Suppressor macrophage treated with lipopolysaccharide for 4 hours (primary cell): ENCODE measurements at regions not wholly inside any gene's neighbourhood (a gene's known extent, or its start where the extent isn't known, plus 50 kb on each side); places are given as distances from the start of the nearest gene placed in this dataset.

ENCODE experiments used
- DNase-seq: peaks from one replicate; pipeline ENCODE4 v3.0.0-alpha.2; 2020

GRCh38 chr13:44101347-44102083, 221.8 kb downstream of the LACC1 start:
- DNase-seq, result no peak

GRCh38 chr13:44103429-44104196, 223.9 kb downstream of the LACC1 start:
- no peak for DNase-seq

GRCh38 chr13:44104197-44104490, 224.4 kb downstream of the LACC1 start:
- no peak for DNase-seq

DNA sequence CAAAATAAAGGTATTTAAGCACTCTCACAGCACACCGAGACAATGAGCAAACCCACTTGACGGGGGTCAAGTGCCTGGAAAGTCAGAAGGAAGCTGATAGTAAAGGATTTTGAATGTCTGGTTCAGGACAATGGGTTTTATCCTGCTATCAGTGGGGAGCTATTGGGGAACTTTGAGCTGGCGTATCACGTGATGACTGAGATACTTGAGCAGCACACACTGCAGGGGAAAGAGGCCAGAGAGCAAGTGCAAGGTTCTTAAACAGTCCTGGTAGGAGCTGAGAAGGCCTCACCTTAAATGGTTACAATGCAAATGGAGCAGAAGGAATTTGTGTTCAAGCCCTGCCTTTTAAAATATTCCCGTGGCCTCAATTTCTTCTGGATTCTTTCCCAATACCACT, 225.3 kb downstream of the LACC1 start:
- DNase-seq, result no peak

- DNase-seq, result no peak
Observed at GRCh38 chr13:44106266-44107152, 226.8 kb downstream of the LACC1 start.

DNA sequence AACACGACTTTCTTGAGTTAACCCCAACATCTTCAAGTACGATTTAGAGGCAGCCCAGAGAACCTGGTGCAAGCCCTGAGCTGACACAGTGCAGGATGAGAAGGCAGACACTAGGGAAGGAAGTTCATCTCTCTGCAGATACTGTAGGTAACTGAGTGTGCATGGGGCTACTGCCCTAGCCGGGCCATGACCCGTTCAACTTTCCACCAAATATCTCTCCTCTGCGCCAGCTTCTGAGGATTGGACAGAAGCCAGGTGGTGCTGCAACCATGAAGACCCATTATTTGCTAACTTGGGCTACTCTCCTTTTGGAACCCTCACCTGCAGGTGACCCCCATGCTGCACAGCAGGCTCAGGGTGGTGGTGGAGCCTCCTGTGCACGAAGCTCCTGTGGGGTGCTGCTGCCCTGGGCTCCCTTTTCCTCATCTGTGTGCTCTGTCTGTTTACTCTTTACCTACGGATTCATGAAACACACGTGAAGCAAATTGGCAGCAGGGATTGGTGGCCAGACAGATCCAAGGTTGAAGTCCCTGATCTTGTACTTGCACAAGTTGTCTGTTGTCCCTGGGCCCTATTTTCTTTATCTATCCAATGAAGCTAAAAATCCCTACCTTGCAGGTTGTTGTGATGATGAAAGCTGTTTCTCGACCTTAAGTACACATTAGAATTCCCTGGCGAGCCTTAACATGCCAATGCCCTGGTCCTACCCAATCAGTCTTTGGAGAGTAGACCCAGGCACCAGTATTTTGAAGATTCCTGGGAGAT, 227.8 kb downstream of the LACC1 start:
- DNase-seq, result no peak

DNA sequence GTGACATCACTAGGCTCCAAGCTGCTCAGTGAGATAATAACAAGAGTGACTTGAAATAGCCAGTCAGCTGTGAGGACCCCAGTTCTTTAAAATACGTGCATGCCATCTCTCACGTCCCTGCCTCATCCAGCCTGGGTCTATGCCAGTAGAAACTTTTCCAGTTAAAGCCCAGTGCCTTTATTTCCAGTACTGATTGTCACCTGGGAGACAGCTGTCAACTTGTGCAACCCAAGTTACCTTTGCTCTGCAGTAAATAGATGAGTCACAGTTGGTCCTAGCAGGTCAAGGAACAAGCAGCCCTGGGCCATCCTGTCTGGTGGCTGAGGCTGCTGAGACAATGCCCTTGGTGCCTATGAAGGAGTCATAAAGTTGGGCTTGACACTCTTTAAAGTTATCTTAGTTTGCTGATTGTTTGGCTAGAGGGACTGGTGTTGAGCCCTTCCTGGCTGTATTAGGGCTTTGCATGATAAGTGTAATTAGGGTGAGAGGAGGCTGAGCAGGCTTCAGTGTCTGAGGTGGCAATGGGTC, 228.7 kb downstream of the LACC1 start:
- DNase-seq, result no peak

- no peak for DNase-seq
Observed at GRCh38 chr13:44110091-44110621, 230.5 kb downstream of the LACC1 start.

DNA sequence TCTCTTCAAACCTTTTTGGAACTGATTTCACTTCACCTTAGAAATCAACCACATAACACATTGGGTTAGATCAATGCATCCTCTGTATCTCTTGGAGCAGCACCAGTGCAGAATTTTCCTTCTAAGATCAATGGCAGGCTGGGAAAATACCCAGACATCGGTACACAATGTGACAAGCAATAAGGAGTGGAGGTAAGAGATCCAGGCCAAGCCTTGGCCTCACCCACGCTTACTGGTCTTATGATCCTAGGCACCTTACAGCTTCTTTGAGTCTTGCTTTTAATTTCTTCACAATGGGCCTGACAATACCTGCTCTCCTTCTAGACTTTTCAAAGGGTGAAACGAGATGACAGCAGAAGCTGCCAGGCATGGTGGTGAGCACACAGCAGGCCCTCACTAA, 232.0 kb downstream of the LACC1 start:
- no peak for DNase-seq

- no peak for DNase-seq
Observed at GRCh38 chr13:44112700-44113329, 233.1 kb downstream of the LACC1 start.

GRCh38 chr13:44116562-44117332, 237.0 kb downstream of the LACC1 start:
- DNase-seq, result peak; percentile 43

DNA sequence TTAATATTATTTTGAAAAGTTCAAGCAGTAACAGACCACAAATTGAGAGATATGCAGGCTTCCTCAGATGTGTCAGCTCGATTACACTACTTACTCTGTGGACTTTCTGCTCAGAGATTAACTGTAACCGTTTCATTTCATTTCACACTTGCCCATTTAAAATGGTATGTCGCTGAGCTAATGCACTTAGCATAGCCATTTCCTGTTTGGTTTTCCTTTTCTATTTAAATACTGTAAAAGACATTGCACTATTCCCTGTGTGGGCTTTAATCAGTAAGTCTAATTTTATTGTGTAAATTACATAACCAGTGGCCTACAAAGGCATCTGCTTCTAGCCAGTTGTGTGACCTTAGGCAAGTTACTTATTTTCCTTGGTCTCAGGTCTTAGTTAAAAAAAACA, 237.6 kb downstream of the LACC1 start:
- peak; percentile 44 for DNase-seq

GRCh38 chr13:44117816-44118215, 238.1 kb downstream of the LACC1 start:
- no peak for DNase-seq

DNA sequence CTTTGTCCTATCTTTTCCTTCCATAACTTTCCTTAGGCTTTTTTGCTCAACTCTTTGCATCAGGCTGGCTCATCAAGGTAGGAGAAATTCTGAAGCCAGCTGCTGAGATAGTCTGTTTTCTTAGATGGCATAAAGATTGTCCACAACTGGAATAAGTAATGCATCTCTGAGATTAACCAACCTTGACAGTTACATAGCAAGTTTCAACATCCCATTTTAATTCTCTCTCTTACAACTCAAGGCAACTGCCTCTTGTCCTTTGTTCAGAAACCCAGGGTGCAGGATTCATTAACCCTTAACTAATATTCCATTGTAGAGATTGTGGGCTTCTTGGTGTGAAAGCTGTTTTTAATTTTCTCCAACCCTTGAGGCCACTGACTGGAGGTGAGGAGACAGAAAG, 239.2 kb downstream of the LACC1 start:
- no peak for DNase-seq

- DNase-seq, result no peak
Observed at GRCh38 chr13:44120043-44120442, 240.3 kb downstream of the LACC1 start.

DNA sequence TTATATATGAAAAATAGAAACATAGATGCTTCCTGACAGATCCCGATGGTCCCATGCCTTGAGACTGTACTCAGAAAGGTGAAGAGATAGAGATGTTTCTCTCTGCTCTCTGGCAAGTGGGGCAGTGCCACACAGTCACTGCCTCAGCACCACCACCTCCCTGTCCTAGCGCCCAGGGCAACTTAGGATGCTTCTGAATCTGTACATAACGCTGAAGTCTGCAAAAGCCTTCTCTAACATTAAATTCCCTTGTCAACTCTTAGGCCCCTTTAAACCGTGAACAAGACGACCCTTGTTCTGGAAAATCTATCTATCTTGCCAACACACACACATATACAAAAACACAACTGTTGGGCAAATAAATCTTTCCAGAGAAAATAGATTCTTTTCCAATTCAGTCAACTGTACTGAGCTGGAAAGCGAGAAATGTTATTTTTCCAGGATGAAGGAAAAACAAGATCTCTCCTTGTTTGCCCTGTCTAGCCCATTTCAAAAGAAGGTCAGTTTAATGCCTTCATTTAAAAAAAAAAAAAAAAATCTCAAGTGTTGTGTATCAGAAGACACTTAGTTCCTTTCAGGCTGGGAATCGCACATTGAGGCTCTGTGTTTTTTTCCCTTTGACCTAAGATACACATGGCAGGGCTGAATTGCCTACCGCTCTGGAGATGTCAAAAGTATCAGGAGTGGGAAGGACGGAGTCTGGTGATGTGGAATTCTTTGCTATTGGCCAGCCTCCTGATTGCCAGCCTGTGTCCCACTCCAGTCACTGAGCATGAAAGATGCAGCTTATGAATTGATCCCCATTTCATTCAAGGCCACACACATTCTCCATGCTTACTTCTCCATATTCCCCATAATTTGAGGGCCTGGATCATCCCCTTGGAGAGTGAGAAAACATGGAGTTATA, 241.4 kb downstream of the LACC1 start:
- DNase-seq, result no peak

DNA sequence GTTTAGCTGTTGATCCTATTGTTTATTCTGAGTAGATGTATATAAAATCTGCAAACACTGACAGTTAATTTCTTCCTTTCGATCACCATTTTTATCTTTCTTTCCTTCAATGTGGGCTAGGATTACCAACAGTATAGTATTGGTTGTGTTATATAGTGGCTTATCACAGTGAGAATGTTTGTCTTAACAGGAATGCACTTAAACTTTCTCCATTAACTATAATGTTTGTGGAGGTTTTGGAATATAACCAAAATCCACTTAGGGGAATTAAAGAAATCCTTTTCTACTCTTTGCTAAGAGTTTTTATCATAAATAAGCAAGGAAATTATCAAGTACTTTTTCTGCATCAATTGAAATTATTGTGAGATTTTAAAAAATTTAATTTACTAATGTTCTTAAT, 244.6 kb downstream of the LACC1 start:
- no peak for DNase-seq

DNA sequence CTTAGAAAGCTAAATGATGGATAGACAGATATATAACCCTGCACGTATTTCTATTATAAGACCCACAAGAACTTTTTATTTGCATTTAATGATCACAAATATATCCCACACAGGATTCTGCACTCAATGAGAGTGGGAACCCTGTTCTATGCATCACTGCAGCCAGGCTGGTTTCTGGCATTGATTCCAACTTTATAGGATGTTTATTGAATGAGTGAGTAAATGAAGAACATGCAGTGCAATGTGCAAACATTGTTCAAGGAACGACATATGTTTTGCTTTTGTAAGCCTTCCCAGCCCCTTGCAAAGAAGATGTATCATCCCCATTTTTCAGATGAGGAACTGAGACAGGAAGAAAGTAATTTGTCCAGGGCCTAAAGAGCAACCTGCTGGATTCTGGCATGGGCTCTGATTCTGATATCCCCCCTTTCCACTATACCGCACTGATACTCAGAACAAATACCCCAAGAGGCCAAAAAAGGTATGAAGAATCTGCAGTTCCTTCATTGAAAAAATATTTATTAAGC, 246.3 kb downstream of the LACC1 start:
- DNase-seq, result no peak

GRCh38 chr13:44128552-44129001, 245.0 kb upstream of the SERP2 start:
- DNase-seq, result peak; percentile 27

GRCh38 chr13:44129418-44129817, 244.2 kb upstream of the SERP2 start:
- DNase-seq, result no peak
